Stimulated activated naive CD8-positive, alpha-beta T cell treated with anti-CD3 and anti-CD28 coated beads, Interleukin-15, amount 100 ng/mL, for 72 hours (primary cell): ENCODE measurements at regions not wholly inside any gene's neighbourhood (a gene's known extent, or its start where the extent isn't known, plus 50 kb on each side); places are given as distances from the start of the nearest gene placed in this dataset.

Experiments used
- ATAC-seq: fragments of 150-1000 bp; cut with Tn5 transposase; 2 replicates; pipeline ENCODE4 v1.10.0; 2021; ENCODE audit warnings: mild to moderate bottlenecking, moderate library complexity
- DNase-seq, 2 donors: peaks; one replicate each; pipeline ENCODE4 v3.0.0; 2021 to 2022
- H3K27ac Mint-ChIP-seq, 2 donors: one replicate each; pipeline ENCODE4 v1.8.0; 2022; ENCODE audit warnings: mild to moderate bottlenecking in 2 of 2, mixed read lengths in 2 of 2, moderate library complexity in 2 of 2
- H3K27me3 Mint-ChIP-seq: one replicate; pipeline ENCODE4 v1.8.0; 2022; ENCODE audit warnings: mixed read lengths
- H3K4me1 Mint-ChIP-seq: one replicate; pipeline ENCODE4 v1.8.0; 2022; ENCODE audit warnings: mild to moderate bottlenecking, mixed read lengths
- H3K4me3 Mint-ChIP-seq, 2 donors: one replicate each; pipeline ENCODE4 v1.8.0; 2022; ENCODE audit warnings: mild to moderate bottlenecking in 2 of 2, mixed read lengths in 2 of 2, moderate library complexity in 1 of 2
- H3K9me3 Mint-ChIP-seq, 2 donors: one replicate each; pipeline ENCODE4 v1.8.0; 2022; ENCODE audit warnings: mixed read lengths in 2 of 2

DNA sequence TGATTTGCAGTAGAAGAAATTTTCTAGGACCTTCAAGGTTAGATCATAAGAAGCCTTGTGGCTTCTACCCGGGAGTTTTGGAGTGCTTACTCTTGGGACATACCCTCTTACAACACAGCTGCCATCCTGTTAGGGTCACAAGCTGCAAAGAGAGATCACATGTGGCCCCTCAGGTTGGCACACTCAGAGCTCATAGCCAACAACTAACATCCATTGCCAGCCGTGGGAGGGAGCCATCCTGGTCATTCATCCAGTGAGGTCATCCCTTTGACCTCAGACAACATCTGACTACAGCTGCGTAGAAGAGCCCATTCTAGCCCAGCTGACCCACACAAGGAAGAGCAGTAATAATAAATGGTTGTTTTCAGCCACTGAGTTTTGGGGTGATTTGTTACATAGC lies 76.9 kb upstream of the NABP1 start:
- Mint-ChIP-seq H3K27me3 (peaks cover 6% of the 10 kb centered on the region), H3K4me1 (no peaks in the 10 kb centered on the region), H3K9me3 (no peaks in the 10 kb centered on the region), H3K4me3 (no peak overlapping the region), H3K27ac (no peak overlapping the region)
- no peak for ATAC-seq
- no peak for DNase-seq

DNA sequence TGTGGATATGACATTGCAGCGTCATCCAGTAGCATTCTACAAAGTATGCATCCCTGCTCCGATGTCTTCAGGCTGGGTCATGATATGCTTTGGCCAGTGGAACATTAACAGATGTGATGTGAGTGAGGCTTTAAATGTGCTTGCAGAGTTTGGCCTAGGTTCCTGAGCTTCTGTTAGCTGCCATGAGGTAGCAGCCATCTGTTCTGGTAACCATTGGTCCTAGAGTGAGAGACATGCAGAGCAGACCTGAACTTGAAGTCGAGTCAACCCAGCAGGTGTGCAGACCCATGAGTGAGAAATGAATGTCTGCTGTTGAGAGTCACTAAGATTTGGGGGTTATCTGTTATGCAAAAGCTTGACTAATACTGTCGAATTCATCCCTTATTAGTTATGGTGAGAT lies 73.8 kb upstream of the NABP1 start:
- Mint-ChIP-seq H3K4me3 (no peak overlapping the region), H3K9me3 (no peaks in the 10 kb centered on the region), H3K27me3 (peaks cover 6% of the 10 kb centered on the region), H3K27ac (no peak overlapping the region), H3K4me1 (no peaks in the 10 kb centered on the region)
- no peak for ATAC-seq
- no peak for DNase-seq

DNA sequence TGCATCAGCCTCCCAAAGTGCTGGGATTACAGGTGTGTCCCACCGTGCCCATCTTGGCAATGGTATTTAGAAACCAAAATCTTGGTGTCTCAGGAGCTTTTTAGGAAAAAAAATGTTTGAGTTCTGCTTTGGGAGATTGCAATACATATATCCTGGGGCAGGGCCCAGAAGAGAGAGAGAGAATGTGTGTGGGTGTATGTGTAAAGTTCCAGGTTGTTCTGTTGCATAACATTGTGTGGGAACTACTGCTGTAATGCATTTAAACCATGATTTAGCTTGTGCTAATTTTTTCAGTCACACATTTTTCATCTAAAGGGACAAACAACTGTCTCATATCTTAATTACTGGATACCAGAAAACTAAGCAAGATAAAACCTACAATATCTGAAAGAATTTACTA lies 70.8 kb upstream of the NABP1 start:
- no peaks in the 10 kb centered on the region for H3K9me3 Mint-ChIP-seq
- no peak for DNase-seq
- no peak overlapping the region for H3K4me3 Mint-ChIP-seq
- peak overlapping the region; percentile 19 to 62 for H3K27ac Mint-ChIP-seq
- no peaks in the 10 kb centered on the region for H3K4me1 Mint-ChIP-seq
- H3K27me3 Mint-ChIP-seq = no peaks in the 10 kb centered on the region
- no peak for ATAC-seq

DNA sequence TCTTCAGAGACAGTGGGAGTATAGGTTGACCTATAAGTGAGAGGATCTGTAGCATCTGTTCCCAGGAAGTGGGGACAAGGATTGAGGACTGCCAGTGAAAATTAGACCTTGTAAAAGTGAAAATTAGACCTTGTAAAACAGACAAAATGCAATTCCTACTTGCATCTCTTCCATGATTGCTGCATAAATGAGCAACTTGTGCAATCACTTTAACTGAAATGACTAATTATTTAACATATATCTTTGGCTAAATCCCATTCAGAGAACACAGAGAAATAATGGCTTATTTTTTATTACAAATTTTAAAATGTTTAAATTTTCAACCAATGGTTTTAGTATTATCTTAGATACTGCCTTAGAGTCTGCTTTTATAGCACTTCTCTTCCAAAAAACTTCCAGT lies 67.2 kb upstream of the NABP1 start:
- DNase-seq (no peak), ATAC-seq (no peak)
- Mint-ChIP-seq H3K9me3 (no peaks in the 10 kb centered on the region), H3K27me3 (no peaks in the 10 kb centered on the region), H3K4me3 (no peak overlapping the region), H3K27ac (no peak overlapping the region), H3K4me1 (peaks cover 6% of the 10 kb centered on the region)

DNA sequence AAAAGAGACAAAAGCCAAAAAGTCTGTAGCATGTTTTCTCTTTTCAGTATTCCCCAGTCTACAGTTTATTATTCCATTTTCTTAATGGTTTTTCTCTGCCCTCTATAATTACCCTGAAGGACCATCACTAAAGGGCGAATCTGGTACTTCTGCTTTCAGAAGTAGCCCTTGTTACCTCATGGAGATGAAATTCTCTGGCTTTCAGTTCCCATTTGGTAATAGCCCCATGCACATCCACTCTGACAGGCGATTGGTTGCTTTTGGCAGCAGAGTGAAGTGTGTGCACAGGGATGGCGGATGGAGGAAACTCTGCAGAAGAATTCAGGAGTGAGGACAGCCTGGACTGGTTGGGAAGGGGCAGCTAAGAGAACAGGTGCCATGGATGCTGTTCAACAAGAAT lies 66.3 kb upstream of the NABP1 start:
- H3K4me1 Mint-ChIP-seq = peaks cover 9% of the 10 kb centered on the region
- no peak overlapping the region for H3K27ac Mint-ChIP-seq
- no peaks in the 10 kb centered on the region for H3K9me3 Mint-ChIP-seq
- DNase-seq = no peak
- ATAC-seq = no peak
- no peaks in the 10 kb centered on the region for H3K27me3 Mint-ChIP-seq
- no peak overlapping the region for H3K4me3 Mint-ChIP-seq

DNA sequence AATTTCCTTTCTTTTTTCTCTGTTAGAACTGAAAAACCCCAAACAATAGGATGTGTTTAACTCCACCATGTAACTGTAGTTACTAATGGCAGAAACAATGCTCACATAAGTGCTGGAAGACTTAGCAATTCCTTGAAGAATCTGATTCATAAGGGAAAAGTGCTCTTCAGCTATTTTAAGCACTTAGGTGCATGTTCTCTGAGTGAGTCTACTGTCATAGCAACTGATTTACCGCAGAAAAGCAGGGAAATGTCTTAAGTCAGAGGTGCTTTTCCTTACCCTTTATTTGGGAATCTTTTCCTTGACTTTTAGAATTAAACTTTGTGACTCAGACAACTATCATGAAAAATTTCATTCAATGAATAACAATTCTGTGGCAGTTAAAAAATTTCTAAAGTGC lies 65.4 kb upstream of the NABP1 start:
- Mint-ChIP-seq H3K27me3 (no peaks in the 10 kb centered on the region), H3K9me3 (no peaks in the 10 kb centered on the region), H3K4me3 (no peak overlapping the region), H3K27ac (no peak overlapping the region), H3K4me1 (peaks cover 16% of the 10 kb centered on the region)
- DNase-seq (no peak), ATAC-seq (no peak)

DNA sequence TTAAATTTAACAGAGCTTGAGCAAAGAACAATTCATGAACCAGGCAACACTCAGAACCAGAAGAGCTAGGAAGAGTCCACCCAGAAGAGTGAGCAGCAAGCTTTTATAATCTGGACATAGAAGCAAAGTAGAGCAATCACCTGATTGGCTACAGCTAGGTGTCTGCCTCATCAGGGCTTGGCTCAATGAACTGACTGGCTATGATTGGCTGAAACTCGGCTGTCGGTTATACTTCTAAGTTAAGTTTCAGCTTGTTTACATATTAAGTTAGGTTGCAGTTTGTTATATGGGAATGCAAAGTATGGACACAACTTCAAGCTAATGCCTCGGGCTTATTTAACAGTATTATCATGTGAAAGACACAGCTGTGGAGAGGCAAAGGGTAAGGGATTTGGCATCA lies 63.2 kb upstream of the NABP1 start:
- H3K4me3 Mint-ChIP-seq = no peak overlapping the region
- no peaks in the 10 kb centered on the region for H3K9me3 Mint-ChIP-seq
- no peaks in the 10 kb centered on the region for H3K27me3 Mint-ChIP-seq
- ATAC-seq (no peak), DNase-seq (no peak)
- peaks cover 38% of the 10 kb centered on the region for H3K4me1 Mint-ChIP-seq
- H3K27ac Mint-ChIP-seq = no peak overlapping the region

DNA sequence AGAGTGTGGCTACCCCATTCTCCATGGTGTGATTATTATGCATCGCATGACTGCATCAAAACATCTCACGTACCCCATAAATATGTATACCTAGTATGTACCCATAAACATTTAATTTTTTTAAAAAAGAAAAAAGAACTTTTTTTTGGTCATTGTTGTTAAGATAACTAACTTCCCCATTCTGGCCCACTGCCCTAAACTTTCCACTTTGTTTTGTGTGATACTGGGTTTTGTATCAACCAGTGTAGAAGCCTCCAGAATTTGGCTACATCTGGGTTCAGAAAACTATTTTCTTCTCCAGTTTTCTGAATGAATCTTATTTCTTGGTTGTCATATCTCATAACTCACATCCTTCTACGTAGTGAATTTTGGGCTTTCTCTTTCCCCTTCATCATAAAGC lies 62.3 kb upstream of the NABP1 start:
- DNase-seq = no peak
- Mint-ChIP-seq H3K27me3 (no peaks in the 10 kb centered on the region), H3K9me3 (no peaks in the 10 kb centered on the region), H3K4me3 (no peak overlapping the region), H3K27ac (no peak overlapping the region), H3K4me1 (peaks cover 47% of the 10 kb centered on the region)
- no peak for ATAC-seq

DNA sequence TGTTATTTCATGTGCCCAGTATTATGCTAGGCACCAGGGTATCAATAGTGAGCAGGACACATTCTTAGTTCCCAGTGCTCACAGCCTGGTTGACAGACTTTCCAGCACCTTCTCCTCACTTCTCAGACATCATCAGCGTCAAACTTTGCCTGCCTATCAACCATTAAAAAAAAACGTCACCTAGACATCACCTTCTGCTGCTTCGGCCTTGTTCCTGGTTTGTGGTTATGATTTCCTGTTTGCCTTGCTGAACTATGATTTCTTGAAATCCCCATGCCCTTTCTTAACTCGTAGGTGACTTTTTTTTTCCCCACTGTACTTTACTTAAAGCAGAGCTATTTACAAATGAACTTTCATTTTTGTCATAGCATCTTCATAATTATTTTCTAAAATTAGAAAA lies 60.4 kb upstream of the NABP1 start:
- peak overlapping the region; percentile 97 to 99 for H3K27ac Mint-ChIP-seq

DNA sequence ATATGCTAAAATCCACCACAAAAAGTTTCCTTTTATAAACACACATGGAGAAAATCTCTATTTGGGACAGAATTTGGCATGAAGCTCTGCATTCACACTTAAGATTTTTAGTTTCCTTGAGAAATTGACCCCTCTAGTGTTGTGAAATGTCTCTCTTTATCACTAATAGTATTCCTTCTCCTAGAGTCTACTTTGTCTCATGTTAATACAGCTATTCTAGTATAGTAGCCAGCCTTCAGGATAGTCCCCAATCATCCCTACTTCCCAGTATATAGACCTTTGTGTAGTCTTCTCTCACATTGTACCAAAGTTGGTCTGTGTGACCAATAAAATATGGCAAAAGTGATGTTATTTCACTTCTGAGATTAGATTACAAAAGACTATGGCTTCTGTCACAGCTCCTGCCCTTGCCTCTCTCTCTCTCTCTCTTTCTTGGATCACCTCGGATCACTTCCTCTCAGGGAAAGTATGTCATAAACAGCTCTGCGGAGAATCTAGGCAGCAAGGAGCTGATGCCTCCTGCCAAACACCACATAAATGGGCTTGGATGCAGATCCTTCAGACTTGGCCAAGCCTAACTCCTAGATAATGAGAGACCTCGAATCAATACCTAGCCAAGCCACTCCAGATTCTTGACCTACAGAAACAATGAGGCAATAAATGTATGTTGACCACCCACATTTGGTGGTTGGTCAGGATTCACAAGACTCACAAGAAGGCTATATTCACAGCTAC lies 59.7 kb upstream of the NABP1 start:
- DNase-seq = no peak
- no peaks in the 10 kb centered on the region for H3K27me3 Mint-ChIP-seq
- ATAC-seq = peak; percentile 2
- H3K4me1 Mint-ChIP-seq = peaks cover 66% of the 10 kb centered on the region
- no peaks in the 10 kb centered on the region for H3K9me3 Mint-ChIP-seq
- peak overlapping the region; percentile 54 to 61 for H3K4me3 Mint-ChIP-seq
- peak overlapping the region; percentile 97 to 99 for H3K27ac Mint-ChIP-seq

More for the DNA sequence above, 60.4 kb upstream of the NABP1 start:
- ATAC-seq (peak; percentile 89), DNase-seq (peak; percentile 40 to 72)
- Mint-ChIP-seq H3K9me3 (no peaks in the 10 kb centered on the region), H3K4me1 (peaks cover 61% of the 10 kb centered on the region), H3K4me3 (peak overlapping the region; percentile 22 to 62), H3K27me3 (no peaks in the 10 kb centered on the region)

DNA sequence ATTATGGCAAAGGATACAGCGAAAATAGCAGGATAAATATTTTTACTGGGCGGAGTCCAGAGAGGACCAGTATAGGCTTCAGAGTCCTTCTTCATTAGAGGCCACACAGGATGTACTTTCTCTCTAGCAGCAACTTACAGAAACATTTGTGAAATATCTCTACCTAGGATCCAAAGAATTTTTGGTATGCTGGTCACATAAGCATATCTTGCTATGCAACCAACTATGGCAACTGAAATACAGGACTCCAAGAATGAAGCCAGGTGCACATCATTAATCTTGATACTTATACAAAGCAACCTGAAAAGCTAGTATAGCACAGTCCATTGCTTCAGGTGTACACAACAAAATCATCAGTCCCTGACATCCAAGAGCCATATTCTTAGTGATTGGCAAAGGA lies 59.1 kb upstream of the NABP1 start:
- Mint-ChIP-seq H3K4me3 (peak overlapping the region in 1 of 2 donors; percentile 61), H3K4me1 (peaks cover 71% of the 10 kb centered on the region), H3K27ac (peak overlapping the region in 1 of 2 donors; percentile 99), H3K9me3 (no peaks in the 10 kb centered on the region), H3K27me3 (no peaks in the 10 kb centered on the region)
- DNase-seq (no peak), ATAC-seq (no peak)

DNA sequence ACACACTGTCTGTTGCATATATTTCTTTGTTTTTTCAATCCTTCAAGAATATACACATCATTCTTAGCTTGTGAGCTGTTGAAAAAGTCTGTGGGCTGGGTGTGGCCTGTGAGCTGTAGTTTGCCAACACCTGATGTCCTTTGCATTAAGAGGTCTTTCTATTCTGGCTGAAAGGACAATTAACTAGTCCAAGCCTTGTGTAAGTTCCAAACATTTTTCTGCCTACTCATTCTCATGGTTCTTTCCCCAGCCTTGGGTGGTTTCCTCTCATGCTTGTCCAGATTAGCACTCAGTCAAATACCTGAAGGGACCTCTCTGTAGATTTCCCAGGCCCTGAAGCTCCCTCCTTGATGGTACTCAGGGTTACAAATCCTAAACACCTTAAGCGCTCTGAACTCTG lies 57.8 kb upstream of the NABP1 start:
- H3K4me3 Mint-ChIP-seq = peak overlapping the region in 1 of 2 donors; percentile 16

DNA sequence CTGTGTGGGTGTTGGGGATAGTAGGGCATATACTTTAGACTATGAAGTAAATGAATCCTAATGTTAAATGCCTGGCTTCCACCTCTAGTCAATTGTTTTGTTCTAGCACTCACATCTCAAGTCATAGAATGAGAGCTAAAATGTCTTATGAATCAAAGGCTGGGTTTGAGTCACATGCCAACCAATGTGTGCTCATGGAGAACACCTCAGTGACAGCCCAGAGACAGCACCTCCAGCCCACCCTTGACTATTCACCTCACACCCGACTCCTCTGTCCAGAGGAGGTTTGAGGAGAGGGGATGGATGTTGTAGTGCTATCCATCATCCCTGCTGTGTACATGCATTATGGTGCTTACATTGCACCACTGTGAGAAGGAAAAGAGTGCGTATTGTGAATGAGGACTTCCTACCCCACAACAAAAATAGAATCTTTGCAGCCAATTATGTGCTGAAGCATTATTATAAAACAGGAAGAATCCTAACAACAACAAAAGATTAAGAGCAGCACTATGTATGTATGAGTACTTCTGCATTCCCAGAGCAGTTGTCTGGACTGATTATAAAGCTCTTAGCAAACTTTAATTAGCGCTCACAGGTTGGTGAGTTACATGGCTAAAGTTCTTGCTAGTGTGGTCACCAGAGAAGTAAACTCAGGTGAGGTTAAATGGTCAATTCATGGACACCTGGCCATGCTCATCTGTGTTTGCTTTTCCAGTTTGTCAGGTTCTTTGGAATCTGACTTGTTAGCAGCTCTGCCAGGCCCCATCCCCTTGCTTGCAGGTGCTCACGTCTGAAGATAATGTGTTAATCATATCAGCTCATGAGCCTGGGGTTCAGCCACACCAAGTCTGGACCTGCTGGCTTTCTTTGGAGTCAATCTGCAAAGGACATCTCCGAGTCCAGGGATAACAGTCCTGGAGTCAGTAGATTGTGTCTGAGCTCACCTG lies 55.3 kb upstream of the NABP1 start:
- Mint-ChIP-seq H3K4me1 (peaks cover 85% of the 10 kb centered on the region), H3K4me3 (no peak overlapping the region), H3K9me3 (peaks cover 0 to 7% of the 10 kb centered on the region in 2 donors), H3K27ac (no peak overlapping the region), H3K27me3 (no peaks in the 10 kb centered on the region)
- DNase-seq = peak in 1 of 2 donors; percentile 25
- peak; percentile 48 for ATAC-seq

More for the DNA sequence above, 57.8 kb upstream of the NABP1 start:
- peaks cover 0 to 7% of the 10 kb centered on the region in 2 donors for H3K9me3 Mint-ChIP-seq
- H3K27ac Mint-ChIP-seq = peak overlapping the region; percentile 77 to 85
- peaks cover 80% of the 10 kb centered on the region for H3K4me1 Mint-ChIP-seq
- DNase-seq (no peak), ATAC-seq (no peak)
- H3K27me3 Mint-ChIP-seq = no peaks in the 10 kb centered on the region

DNA sequence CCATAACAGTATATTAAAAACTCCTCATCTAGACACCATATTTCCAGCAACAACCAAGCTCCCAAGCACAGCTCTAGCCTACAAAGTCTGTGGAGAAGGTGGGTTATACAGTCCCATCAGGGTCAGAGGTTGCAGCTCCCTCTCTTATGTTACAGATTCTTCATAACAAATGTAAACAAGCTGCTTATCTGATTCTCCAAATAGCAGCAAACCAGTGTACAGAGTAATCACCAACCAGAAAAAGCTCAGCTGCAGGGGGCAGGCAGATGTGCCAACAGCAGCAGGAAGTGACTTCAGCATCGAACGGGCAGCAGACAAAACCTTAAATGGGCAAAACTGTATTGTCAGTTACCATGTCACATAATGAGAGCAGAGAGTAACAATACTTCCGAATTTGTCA lies 52.9 kb upstream of the NABP1 start:
- peak overlapping the region; percentile 57 to 68 for H3K27ac Mint-ChIP-seq
- DNase-seq (peak in 1 of 2 donors; percentile 51), ATAC-seq (peak; percentile 74)
- H3K27me3 Mint-ChIP-seq = no peaks in the 10 kb centered on the region
- peaks cover 76% of the 10 kb centered on the region for H3K4me1 Mint-ChIP-seq
- peak overlapping the region in 1 of 2 donors; percentile 49 for H3K4me3 Mint-ChIP-seq
- H3K9me3 Mint-ChIP-seq = peaks cover 0 to 7% of the 10 kb centered on the region in 2 donors

DNA sequence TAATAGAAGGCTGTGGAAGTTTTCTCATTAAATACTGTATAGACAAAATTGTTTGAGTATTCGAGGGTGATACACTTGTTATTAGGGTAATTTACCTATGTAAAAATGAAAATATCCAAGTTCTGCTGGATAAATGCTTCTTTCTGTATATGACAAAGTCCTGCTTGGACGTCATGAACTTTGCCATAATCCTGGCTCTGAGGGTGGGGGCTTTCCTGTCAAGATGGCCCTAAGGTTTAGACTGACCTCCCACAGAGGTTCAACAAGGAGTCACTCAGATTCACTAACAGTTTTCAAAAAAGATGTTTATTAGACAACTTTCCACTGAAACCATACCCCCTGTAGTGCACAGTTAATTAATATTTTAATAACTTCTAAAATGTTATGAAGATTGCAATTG lies 52.5 kb upstream of the NABP1 start:
- H3K4me1 Mint-ChIP-seq = peaks cover 75% of the 10 kb centered on the region
- DNase-seq (no peak), ATAC-seq (no peak)
- no peak overlapping the region for H3K27ac Mint-ChIP-seq
- peaks cover 0 to 7% of the 10 kb centered on the region in 2 donors for H3K9me3 Mint-ChIP-seq
- H3K4me3 Mint-ChIP-seq = no peak overlapping the region
- H3K27me3 Mint-ChIP-seq = no peaks in the 10 kb centered on the region
